ENCODE measurements at regions not wholly inside any gene's neighbourhood (a gene's known extent, or its start where the extent isn't known, plus 50 kb on each side); places are given as distances from the start of the nearest gene placed in this dataset.
"Not testable (repeated sequence)": the region's sequence is repeated elsewhere in the genome, so short reads cannot be mapped to it uniquely, and the experiment has no call there.

DNA sequence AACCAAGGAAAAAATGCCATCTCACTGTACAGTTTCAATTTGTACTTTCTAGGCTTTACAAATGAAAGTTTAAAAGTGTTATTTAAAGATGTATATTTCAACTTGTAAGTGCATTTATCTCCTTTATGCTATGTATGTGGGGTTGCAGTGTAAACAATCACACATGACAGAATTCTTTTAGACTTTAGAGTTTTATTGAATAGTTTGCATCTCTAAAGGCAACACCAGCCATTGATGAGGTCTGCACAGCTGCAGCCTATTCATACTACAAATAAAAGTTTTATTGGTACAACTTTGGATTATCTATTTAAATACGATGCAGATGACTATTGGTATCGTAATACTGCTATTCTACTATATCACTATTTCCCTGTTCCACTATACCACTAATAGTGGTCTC is 894.4 kb upstream of the B3GALT2 start:
- DNase-seq, result no peak

- DNase-seq, result no peak
These were observed 892.4 kb upstream of the B3GALT2 start for GRCh38 chr1:194078765-194079164.

DNA sequence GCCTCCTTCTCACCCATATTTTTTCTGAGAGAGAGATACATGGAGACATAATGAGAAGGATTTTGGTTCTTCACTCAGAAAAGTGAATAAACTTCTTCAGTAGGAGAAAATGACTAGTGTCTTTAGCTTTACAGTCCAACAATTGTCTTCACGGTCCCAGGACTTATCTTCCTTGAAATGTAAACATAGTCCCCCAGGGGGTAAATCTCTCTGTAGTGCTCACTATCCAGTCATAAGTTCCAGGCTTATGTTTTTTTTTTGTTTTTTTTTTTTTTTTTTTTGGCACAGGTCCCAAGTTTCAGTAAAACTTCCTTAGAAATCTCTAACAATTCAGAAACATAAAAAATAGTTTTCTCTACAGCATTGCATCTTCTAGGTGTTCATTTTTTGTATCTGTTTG is 890.2 kb upstream of the B3GALT2 start:
- no peak for DNase-seq

GRCh38 chr1:194073833-194074232 is 887.4 kb upstream of the B3GALT2 start:
- DNase-seq, result no peak

- no peak for DNase-seq
These were observed 884.8 kb upstream of the B3GALT2 start for GRCh38 chr1:194071205-194071604.

- DNase-seq, result no peak
These were observed 883.4 kb upstream of the B3GALT2 start for GRCh38 chr1:194069831-194070218.

DNA sequence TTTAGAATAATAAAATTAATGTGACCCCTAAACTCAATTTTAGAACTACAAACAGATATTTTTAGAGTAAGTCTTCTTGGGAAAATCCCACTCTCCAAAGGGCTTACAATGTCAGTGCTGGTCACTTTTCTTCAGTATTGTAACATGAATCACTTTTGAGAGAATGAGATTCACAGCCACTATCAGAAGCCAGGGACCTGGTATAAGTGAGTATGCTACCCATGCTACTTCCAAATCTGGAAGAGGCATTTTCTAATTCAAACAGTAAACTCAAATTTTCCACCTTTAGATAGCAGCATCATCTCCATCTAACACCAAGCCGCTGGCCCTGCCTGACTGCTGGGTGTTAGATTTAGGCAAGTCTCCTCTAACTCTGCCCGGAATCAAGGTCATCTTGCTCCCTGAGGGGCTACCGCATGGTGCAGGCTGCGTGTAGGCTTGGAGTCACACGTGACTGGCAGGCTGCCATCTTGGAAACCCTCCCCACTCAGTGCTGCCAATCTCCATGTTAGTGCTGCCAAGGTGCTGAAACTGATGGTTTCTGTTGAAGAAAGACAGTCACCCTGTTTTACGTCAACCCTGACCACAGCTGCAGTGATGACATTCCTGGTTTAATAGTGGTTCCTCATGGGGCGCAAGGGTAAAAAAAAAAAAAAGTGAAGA is 882.9 kb upstream of the B3GALT2 start:
- DNase-seq, result no peak

DNA sequence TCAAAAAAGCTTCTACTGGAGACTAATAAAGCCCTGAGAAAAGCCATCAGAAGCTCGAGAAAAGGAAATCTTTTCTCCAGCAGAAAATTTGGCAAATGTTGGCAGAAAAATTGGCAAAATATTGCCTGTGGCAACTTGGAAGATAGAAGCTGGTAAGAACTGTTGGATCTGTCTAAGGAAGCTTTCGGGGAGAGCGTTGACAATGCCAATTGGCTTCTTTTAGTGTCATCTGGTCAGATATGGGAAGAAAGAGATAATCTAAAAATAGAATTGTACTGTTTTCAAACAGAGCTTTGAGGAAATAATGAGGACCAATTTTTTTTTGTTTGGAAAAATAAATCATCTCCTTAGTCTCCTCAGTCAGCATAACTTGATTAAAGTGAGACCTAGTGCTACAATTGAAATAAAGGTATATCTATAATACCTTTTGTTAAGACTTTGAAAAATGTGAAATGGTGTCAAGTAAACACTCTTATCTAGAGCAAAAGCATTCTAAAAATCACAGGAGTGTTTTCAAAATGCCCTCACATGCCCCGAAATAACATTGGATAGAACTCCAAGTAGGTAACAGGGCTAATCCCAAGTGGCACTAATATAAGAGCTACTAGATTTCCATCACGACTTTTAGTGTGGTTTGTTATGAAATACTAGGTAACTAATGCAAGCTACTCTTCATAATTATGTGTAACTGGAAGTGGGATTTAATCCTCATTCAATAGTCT is 882.2 kb upstream of the B3GALT2 start:
- DNase-seq, result no peak

GRCh38 chr1:194067772-194068171 is 881.4 kb upstream of the B3GALT2 start:
- DNase-seq, result no peak

DNA sequence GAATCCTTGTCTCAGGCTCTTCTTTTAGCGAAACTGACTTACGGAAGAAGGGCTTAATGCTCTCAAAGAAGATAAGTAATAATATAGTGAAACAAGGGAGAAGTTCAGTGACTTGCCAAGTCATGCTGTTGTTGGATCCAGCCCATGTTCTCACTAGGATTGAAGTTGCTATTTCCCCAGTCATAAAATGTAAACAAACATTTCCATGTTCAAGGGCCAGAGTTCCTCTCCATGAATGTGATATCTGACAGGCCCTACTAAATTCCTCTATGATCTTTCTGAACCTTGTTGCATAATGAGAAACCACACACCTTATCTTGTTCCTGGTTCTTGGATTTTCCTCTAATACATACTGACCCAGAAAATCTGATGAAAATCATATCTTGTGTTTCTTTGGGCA is 876.5 kb upstream of the B3GALT2 start:
- no peak for DNase-seq

GRCh38 chr1:194062526-194062925 is 876.1 kb upstream of the B3GALT2 start:
- no peak for DNase-seq

DNA sequence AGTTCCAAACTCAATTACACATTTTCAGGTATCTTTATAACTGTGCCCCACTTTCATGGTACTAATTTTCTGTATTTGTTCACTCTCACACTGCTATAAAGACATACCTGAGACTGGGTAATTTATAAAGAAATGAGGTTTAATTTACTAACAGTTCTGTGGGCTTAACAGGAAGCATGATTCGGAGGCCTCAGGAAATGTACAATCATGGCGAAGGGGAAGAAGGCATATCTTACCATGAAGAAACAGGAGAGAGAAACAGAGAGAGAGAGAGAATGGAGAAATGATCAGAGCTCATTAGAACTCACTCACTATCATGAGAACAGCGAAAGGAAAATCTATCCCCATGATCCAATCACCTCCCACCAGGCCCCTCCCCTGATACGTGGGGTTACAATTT is 874.1 kb upstream of the B3GALT2 start:
- DNase-seq, result no peak

GRCh38 chr1:194058268-194058667 is 871.9 kb upstream of the B3GALT2 start:
- not testable (repeated sequence) for DNase-seq

DNA sequence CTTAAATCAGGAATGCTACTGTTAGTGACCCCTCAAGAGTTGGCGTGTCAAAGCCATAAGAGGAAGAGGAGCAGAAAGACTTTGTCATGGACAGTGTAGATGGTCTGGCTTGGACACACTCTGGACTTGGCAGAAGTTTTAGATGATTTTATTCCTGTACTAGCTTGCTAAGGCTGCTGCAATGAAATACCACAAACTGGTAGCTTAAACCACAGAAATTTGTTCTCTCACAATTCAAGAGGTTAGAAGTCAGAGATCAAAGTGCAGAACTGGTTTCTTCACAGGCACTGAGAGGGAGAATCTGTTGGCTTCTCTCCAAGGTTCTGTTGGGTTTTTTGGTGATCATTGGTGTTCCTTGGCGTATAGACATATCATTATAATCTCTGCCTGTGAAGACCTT is 869.8 kb upstream of the B3GALT2 start:
- peak; percentile 57 for DNase-seq

- no peak for DNase-seq
These were observed 869.1 kb upstream of the B3GALT2 start for GRCh38 chr1:194055536-194055935.

DNA sequence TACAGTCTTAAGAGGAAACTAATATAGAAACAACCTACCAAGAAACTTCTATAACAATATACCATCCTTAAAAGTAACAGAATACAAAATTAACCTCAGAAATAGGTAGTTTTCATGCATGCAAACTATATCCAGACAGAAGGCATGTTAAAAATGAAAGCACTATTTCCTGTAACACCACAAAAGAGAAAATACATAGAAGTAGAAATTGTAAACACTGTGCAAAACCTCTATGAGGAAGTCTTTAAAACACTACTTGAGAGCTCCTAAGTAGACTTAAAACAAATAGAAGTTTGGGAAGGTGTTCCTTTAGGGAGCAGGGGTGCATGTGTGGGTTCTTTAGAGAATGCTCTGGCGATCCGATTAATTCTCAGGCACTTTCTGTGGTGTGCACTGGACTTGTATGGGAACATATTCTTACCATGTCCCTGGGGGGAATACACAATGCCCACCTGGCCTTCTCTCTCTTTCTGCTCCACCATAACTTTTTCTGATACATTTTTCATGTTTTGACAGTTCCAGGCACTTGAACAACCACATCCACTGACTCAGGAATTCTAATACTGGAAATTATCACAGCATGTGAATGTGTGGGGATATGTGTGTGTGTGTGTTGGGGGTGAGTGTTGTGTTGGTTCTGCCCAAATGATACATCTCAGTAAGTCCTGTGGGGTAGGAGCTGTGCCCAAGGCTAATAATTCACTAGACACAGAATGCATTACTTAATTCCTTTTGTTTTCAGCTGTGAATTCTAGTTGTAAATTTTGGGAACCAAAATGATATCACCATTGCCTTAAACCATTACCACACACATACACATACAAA is 866.3 kb upstream of the B3GALT2 start:
- no peak for DNase-seq

GRCh38 chr1:194047921-194048320 is 861.5 kb upstream of the B3GALT2 start:
- no peak for DNase-seq

GRCh38 chr1:194047206-194047605 is 860.8 kb upstream of the B3GALT2 start:
- DNase-seq, result no peak

DNA sequence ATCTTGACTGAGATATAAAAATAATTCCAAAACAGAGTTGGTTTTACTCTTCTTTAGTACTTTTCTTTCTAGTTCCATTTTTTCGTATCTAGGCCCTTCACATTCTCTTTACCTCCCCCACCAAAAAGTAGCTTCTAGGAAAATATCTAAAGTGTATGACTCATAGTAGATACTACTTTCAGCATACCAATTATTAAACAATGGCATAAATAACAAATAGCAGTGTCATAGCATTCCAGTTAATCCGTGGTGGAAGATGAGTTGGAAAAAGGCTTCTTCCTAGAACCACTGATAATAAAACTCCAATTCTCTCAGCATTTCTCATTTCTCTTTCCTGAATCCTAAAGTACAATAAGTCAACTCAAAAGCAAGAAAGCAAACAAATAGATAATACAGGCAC is 859.0 kb upstream of the B3GALT2 start:
- DNase-seq, result no peak

DNA sequence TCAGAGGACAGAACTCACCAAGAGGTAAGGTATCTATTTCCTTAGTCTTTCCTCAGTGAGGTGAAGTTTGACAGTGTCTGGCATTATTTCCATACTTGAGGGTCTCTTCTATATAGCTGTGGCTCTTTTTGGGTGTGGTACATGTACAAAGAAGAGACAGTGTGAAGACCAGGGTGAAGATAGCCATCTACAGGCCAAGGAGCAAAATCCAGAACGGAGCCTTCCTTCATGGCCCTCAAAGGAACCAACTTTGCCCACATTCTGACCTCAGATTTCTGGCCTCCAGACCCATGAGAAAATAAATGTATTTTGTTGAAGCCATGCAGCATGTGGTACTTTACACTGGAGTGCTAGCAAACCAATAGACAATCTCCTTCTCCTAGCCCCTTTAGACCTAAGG is 858.5 kb upstream of the B3GALT2 start:
- DNase-seq, result no peak

DNA sequence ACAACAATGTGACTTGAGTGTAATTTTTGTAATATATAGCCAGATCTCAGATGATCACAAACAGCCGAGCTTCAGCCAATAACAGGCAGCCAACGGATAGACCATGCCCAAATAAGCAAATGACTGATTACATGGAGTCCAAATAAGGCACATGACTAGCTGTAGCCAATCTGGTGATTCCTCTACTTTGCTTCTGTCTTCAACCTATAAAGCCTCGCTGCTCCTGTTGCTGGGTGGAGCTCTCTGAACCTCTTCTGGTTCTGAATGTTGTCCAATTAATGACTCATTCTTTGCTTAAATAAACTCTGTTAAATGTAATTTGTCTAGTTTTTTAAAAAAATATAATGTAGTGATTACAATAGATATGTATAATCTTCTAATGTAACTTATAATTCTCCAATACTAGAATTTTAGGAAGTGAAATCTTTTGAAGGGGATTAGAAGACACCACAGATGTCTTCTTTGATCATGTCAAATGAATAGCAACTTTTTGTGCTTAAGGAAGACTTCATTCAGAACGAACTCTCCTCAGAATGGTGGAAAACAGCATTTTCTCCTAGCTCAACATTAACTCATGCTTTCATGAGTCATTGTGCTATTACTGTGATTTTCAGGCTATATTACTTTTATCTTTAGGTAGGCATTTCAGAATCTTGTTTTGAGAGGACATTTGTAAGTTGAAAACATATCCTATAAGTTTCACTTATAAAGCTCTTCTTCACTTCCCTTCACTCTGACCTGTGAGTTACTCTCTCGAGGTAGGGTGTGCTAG is 857.8 kb upstream of the B3GALT2 start:
- no peak for DNase-seq

GRCh38 chr1:194042736-194043135 is 856.3 kb upstream of the B3GALT2 start:
- DNase-seq, result no peak

DNA sequence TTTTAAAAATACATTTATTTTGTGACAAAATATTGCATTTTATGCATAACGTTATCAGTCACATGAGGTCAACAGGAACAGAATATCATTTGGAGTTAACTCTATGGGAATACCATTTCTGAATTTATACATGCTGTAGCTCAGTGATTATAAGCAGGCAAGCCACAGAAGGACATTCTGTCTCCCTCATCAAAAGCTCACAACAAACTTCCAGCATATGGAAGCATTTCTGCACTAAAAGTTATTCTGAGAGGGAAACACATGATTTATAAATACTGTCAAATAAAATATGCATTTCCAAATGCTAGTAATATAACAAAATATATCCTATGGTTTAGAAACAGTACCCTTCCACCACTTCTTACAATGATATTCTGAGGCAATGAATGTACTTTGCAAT is 854.1 kb upstream of the B3GALT2 start:
- no peak for DNase-seq
